ENCODE measurements at regions not wholly inside any gene's neighbourhood (a gene's known extent, or its start where the extent isn't known, plus 50 kb on each side); places are given as distances from the start of the nearest gene placed in this dataset.
A peak's percentile ranks its signal among the peaks of the same experiment; 100 is the strongest.
"Not testable (repeated sequence)": the region's sequence is repeated elsewhere in the genome, so short reads cannot be mapped to it uniquely, and the experiment has no call there.

DNA sequence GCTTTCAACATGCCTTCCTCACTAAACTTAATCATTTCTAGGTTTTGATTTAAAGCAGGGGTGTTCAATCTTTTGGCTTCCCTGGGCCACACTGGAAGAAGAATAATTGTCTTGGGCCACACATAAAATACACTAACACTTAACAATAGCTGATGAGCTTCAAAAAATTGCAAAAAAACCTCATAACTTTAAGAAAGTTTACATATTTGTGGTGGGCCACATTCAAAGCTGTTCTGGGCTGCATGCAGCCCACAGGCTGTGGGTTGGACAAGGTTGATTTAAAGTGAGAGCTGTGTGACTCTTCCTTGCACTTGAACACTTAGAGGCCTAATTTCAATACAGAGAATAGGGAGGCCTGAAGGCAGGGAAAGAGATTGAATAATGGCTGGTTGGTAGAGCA, 598.3 kb downstream of the EFNA5 start:
- no peak for DNase-seq (ENCODE audit: low spot score)

DNA sequence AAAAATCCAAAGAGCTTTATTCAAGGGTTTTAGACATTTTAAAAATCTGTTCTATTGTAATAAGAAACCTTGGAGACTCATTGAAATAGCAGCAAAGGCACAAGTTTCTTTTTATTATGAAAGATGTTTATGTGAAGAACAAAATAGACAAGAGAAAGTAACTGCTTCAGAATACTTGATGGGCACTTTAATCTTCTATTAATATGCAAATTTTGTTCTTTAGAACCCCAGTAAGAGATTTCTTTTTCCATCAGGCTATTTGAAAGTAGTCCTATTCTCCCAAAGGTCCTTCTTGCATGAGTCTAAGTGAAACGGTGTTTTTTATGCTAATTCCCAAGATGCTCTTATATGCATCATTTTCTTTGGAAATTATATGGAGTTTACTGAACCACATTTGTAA, 602.0 kb downstream of the EFNA5 start:
- no peak for DNase-seq (ENCODE audit: low spot score)

DNA sequence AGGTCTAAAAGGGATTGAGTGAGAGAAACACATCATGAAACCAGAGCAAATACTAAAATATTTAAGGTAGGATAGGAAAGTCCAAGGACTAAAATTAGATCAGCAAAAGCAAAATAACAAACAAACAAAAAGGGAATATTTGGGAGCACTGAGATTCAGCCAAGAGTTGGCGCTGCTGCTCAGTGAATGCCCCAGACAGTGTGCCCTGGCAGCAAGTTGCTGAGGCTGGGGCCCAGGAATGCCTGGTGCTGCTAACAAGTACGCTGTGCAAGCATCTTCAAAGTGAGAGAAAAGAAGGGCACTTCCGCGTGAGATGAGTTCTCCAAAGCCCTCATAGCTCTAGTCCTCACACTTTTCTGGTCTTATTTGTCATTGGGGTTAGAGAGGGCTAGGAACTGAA, 603.3 kb downstream of the EFNA5 start:
- DNase-seq (ENCODE audit: low spot score) = peak; percentile 4

DNA sequence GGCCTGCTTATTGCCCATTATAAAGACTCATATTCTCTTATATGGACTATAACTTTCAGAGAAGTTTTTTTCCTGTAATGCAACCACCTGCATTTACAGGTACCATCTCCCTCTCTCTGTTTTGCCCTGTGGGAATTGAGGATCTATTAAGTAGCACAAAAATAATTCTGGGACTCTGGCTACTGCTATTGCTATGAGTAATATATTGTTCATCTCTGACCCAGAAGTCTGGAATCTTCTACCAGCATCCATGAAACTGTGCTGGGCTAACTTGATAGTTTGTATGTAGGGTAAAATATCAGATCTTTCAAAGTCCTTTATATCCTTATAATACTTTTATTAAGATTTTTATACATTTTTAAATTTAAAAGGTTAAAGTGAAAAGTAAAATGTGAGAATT, 607.2 kb downstream of the EFNA5 start:
- peak; percentile 59 for DNase-seq (ENCODE audit: low spot score)

DNA sequence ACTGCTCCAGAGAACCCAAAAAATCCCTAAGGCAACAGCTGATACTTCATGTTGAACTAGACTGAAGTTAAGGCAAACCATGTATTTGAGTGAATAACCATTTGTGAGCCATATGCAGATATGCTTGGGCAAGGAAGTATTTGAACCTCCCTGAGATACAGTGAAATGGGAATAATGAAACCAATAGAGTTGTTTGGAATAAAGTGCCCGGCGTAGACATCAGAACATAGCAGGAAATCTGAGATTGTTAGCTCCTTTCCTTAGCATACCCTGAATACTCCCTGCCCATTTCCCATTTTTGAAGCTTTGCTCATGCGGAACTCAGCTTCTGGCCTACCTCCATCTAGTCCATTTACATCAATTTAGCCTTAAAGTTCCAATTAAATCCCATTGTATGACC, 611.9 kb downstream of the EFNA5 start:
- no peak for DNase-seq (ENCODE audit: low spot score)

DNA sequence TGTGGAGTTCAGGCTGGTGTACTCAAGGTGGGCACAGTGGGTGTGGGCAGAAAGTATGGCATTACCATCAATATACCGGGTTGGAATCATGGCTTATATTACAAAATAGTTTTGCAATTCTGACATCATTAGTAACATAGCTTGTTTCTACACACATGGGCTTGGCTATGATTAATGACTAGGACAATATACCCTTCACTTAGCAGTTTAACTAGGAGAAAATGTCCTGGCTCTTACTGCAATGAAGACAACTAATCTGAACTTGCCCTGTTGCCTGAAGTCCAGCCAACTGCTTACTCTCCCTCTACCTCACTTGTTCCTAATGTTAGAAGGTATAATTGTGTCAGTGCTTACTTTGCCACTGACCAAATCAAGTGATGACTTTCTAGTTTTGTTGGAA, 612.5 kb downstream of the EFNA5 start:
- DNase-seq (ENCODE audit: low spot score) = no peak

DNA sequence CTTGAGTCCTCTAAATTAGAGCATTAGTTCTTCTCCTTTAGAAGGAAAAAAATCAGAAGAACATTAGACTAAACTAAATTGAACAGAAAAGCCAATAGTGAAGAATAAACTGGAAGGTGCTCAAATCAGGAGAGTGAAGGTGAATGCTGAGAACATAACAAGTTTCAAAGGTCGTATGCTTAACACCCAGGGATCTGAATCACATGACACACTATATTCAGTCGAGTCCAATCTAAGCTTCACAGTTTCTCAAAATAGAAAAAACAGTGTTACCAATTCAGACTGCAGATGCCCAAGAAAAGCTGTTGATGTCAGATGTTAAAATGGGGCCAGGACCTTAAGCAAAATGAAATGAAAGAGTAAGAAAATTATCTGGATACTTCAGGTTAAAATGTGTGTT, 614.5 kb downstream of the EFNA5 start:
- DNase-seq (ENCODE audit: low spot score) = no peak

DNA sequence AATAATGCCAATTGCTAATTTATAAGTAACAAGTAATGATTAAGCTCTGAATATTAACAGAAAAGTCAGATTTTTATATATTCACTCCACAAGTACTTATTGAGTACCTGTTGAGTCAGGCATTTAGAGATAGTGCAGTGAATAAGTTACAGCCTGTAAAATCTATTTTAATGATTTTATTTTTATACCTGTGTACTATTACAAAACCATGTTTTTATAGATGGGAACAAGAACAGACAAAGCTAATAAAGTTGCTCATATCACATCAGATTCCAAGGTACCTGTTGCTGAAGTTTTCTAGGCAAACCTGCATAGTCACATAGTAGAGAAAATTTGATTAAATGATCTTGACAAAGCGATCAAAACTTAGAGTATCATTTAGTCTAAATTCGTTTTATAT, 623.7 kb downstream of the EFNA5 start:
- no peak for DNase-seq (ENCODE audit: low spot score)

DNA sequence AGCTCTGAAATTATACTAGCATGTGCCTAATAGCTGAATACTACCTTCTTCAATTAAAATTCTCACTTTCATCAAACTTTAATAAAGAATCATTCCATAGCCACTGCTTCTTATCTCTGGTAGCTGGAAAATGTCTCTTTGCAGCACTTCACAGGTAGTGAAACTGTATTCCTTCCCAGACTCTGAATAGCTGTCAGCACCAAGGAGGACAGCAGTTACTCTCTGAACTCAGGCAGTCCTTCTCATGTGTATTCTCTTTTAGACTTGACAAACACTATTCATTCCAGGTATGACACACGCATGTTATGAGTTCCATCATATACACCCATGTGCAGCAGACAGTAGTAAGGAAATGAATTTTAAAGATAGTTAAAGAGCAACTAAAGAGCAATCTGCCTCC, 627.1 kb downstream of the EFNA5 start:
- DNase-seq (ENCODE audit: low spot score) = no peak

DNA sequence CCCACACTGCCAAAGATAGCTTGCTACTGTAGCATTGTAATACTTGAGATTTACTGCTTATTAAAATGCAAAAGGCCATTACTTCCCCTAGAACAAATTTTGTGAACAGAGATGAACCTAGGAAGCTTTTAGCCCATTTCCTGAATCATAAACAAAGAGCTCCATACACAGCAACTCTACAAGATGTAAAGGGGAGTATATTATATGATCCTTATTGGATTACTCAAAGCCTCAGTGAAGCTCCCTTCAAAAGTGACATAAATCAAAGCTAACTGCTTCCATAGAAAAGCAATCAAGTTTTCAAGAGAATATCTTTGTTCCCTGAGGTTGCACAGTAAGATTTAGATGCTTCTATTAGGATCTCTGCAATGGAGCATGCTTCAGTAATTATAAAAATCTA, 629.8 kb downstream of the EFNA5 start:
- no peak for DNase-seq (ENCODE audit: low spot score)

DNA sequence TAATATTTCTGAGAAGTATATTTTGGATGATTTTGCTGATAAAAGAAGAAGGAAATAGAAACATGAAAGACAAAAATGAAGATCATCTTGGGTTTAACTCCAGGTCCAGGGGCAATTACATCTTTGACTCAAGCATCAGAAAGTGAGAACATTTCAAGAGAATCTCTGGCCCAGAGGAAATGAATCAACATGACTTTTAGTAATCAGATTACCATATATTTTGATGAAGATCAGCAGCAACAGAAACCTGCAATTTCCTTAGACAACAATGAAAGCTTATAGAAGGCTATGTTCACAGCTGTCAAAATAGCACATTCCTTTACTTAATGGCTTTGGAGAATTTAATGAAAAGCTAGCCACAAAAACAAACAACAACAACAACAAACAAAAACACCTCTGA, 638.1 kb downstream of the EFNA5 start:
- DNase-seq (ENCODE audit: low spot score) = no peak

DNA sequence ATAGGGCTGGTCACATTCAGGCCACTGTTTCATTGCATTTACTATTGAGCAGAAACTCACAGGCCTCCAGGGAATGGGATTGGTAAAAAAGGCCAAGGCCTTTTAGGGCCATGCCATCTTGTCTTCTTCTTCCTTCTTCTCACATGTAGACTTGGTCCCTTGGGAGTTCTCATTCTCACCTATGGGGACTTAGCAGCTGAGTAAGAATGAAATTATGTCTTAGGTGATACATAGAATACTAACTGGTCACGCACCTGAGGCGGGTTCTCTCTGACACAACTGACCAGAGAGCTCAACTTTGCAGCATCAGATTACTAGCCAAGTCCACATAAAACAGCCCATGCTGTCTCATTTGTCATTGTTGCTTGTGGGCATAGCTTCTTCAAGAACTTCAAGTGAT, 641.8 kb downstream of the EFNA5 start:
- DNase-seq (ENCODE audit: low spot score) = no peak

DNA sequence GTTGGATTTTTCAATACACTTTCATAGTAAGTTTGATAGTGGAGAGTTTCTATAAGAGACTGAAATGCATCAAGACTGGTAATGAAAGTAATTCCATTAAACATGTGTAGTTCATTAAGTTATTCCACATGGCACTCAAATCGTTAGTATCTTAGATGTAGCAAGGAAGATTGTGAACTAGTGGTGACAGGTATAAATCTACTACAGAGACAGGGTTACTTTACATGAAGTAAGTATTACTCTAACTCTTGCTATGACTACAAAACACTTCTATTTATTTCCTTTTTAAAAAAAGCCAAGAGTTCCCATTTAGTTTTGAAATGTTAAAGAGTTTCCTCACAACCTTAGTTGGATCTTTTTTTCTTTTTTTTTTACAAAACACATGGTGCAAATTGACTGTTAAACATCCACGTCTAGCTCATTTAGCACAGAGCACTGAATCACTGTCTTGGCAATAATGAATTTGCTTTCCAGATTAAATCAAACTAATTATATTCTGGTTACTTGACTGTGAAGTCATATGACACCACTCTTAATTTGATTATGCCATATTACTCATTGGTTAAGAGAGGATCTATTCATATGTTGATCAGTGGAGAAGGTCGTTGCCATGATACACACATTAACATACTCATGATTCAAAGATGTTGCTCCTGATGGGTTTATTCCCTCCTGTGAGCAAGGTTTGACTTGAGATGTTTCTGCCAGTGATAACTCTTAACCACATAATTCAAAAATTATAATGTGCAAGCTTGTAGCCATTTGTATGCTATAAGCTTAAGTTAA, 644.8 kb downstream of the EFNA5 start:
- DNase-seq (ENCODE audit: low spot score) = no peak

DNA sequence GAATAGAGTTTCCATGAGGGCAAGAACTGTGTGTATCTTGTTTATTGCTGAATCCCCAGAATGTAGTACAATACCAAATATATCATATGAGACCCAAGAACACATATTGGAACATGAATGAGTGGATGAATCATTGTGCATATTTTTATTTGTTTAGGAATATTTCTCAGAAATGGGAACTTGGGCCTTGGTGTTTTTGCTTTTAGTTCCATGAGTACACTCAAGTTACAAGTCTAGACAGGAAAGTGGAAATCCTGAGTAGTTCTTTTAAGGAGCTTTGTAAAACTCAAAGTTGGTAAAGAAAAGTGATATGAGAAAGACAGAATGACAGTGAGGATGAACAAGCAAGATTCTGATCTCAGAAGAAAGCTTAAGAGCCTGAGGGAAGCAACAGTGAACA, 647.0 kb downstream of the EFNA5 start:
- no peak for DNase-seq (ENCODE audit: low spot score)

DNA sequence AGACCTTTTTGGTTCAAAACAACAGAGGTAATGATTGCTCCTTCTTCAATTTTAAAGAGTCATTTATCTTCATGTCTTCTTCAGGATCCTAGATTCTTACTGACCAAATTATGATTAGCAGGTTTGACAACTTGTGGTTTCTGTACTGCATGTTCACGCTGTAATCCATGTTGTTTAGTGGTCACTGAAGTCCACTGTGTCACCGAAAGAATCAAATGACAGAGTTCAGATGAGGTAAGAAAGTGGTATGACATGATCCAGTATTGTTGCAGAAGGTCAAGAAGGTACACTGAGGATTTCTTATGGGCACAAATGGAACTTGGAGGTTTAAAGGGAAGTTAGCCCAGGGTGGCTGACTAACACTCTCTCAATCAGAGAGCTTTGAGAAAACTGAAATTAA, 649.2 kb downstream of the EFNA5 start:
- no peak for DNase-seq (ENCODE audit: low spot score)

DNA sequence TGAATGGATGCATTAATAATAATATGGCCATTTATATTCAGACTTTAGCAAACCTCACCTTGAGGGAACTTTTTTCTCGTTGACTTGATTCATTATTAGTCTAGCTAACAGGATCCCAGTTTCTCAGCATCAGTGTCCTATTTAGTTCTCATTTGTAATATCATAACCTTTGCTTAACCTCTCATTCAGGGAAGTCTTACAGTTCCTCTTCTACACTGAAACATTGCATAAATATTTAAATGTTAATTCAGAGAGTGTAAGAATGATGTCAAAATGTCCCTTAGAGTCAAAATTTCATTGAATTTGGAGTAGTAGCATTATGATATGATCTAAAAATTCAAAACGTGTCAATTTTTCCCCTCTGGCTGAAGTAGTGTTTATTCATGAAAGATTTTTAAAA, 650.1 kb downstream of the EFNA5 start:
- DNase-seq (ENCODE audit: low spot score) = no peak

DNA sequence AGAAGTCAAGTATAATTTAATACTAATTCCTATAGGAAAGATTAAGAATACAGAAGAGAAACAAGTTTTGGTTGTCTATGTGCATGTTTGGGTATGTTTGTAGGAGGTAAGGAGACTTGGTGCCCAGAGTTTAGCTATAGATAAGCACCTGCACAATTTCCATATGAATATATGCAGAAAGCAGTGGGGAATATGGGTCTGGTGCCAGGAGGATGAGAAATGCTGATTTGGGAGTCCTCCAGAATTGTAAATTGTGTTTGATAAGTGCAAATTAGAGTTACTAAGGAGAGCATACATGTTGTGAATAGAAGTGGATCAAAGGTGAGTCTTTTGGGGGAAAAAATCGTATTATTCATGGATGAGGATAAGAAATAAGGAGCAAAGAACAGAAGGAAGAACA, 653.1 kb downstream of the EFNA5 start:
- DNase-seq (ENCODE audit: low spot score) = no peak

DNA sequence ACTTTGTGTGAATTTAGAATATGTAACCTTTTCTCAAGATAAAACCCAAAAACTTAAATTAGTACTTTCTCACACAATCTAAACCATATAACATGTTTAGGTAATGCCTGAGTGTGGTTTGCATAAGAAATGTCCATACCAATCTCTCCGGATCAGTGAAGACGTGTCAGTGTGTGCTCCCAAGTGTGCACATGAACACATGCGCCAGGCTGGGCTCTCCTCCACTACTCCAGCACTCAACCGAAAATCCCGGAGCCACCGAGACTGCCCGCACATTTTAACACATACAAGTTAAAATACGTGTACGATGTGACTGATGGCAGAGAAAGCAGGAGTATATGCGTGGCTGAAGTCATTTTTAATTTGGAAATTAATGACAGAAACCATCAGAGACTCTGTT, 658.4 kb downstream of the EFNA5 start:
- no peak for DNase-seq (ENCODE audit: low spot score)

DNA sequence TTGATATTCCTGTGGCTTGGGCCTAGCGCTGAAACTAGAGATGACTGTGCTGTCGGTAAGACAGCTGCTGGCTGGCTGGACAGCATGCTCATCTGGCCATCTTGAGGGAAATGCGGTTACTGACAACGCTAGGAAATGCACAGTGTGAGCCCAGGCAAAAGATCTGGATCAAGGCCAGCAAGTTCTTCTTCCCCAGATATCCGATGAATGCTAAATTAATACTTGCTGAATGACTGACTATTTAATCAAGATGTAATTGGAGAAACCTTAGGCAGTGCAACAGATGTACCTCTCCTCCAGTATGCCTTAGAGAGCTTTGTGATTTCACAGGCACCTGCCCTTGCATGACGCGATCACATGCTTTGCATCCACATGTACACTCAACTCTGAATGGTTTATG, 659.1 kb downstream of the EFNA5 start:
- no peak for DNase-seq (ENCODE audit: low spot score)

DNA sequence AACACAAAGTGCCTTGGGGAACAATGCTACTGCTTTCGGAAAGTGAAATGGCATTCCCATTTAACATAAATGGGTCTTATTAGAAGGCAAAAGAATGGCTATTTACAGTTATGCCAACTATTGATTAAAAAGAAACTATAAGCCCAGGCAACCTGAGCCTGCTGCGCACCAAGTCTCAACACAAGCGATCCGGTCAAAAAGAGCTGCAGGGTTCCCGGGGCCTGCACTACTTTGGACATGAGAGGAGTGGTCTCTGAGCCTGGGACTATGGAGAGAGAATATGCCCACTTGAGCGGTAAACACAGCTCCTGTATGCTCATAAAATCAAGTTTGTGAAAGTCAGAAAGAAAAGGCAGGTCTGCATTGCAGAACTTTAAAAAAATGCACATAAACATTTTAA, 660.7 kb downstream of the EFNA5 start:
- no peak for DNase-seq (ENCODE audit: low spot score)

DNA sequence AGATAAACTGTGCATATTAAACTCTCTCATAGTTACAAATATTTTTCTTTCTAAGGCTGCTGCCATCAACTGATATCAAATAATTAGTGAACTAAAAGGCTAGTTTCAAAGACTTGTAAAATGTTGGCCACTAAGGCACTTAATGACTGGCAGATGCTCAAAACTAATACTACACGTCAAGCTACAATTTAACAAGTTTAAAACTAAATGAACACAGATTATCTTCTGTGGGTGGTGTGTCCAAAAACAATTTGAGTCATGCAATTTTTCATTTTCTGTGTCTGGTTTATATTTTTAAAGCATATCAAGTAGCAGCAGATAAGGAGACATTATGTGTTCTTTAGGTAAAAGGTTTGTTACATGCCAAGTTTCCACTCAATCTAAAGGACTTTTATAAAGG, 665.1 kb downstream of the EFNA5 start:
- DNase-seq (ENCODE audit: low spot score) = no peak

DNA sequence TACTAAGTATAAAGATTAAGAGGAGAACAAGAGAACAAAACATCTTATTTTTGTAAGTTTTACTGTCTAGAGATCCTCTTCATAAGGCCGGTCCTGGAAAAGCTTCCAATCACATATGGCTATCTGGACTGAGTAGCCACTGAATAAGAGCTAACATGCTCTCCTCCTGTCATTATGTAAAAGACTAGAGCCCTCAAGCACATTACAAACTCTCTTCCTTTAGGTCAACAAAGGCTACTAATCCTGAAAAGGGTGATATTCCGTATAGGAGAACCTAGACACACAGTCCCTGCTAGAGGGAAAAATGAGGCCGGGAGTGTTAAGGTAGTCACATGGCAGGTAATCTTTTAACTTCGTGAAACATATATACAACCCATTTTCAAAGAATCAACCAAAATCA, 665.6 kb downstream of the EFNA5 start:
- DNase-seq (ENCODE audit: low spot score) = no peak

DNA sequence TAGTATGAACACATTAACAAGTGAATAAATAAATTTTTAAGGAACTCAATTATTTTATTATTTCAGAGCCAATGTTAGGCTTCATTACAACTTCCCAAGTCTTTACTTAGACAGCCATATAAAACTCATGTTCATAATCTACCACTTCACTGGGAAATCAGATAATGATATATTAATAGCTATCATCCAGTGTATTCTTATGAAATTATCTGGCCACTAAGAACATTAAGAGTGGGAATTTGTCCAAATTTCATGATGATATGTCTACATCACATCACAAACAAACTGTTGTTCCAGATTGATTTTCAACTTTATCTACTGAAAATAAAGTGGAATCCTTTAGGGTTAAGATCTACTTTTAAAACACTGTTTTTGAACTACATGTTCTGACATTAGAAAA, 668.6 kb downstream of the EFNA5 start:
- DNase-seq (ENCODE audit: low spot score) = no peak

DNA sequence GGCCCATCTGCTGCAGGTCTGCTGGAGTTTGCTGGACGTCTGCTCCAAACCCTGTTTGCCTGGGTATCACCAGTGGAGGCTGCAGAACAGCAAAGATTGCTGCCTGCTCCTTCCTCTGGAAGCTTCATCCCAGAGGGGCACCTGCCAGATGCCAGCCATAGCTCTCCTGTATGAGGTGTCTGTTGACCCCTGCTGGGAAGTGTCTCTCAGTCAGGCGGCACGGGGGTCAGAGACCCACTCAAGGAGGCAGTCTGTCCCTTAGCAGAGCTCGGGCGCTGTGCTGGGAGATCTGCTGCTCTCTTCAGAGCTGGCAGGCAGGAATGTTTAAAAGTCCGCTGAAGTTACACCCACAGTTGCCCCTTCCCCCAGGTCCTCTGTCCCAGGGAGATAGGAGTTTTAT, 671.2 kb downstream of the EFNA5 start:
- not testable (repeated sequence) for DNase-seq (ENCODE audit: low spot score)

DNA sequence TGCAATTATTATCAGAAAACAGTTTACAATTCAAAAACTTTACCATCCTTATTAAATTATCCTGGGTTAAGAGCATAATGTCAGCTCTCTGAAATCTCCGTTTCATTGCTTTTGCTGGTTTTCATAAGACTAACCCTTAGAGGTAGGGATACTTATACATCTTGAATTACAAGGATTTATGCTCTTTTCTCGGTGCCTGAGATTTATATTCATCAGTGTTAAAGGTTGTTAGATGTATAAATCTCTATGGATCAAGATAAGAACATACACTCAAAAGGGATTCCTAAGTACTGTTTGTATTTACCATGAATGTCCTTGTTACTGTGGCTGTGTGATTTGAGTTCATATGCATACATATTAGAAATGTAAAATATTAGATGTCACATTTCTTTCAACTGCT, 684.7 kb downstream of the EFNA5 start:
- no peak for DNase-seq (ENCODE audit: low spot score)
